ENCODE measurements at regions not wholly inside any gene's neighbourhood (a gene's known extent, or its start where the extent isn't known, plus 50 kb on each side); places are given as distances from the start of the nearest gene placed in this dataset.
A peak's percentile ranks its signal among the peaks of the same experiment; 100 is the strongest.

DNA sequence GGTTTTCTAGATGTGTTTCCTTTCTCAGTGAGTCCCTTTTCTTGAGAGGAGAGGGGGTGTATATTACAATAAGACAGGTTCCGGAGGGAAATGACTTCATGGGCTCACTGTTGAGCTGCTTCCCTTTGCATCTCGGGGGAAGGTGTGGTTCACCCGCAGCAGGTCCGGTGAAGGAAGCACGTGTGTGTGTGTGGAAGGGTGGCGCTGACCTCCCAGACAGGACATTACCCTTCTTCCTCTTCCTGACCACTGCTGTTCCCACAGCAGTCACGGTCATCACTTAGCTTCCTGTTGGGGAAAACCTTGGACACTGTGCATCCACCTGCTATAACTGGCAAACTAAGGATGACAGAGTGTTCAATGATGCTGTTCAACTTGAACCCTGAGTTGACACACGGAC lies 83.6 kb downstream of the PLEKHG1 start:
- TF ChIP-seq, protein P1, sequence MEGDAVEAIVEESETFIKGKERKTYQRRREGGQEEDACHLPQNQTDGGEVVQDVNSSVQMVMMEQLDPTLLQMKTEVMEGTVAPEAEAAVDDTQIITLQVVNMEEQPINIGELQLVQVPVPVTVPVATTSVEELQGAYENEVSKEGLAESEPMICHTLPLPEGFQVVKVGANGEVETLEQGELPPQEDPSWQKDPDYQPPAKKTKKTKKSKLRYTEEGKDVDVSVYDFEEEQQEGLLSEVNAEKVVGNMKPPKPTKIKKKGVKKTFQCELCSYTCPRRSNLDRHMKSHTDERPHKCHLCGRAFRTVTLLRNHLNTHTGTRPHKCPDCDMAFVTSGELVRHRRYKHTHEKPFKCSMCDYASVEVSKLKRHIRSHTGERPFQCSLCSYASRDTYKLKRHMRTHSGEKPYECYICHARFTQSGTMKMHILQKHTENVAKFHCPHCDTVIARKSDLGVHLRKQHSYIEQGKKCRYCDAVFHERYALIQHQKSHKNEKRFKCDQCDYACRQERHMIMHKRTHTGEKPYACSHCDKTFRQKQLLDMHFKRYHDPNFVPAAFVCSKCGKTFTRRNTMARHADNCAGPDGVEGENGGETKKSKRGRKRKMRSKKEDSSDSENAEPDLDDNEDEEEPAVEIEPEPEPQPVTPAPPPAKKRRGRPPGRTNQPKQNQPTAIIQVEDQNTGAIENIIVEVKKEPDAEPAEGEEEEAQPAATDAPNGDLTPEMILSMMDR (IDR thresholded peaks at IDR 0.05; ENCODE audit: insufficient read depth, low read length, poor library complexity, severe bottlenecking) = no peak
- H3K27me3 ChIP-seq (ENCODE audit: control insufficient read depth, insufficient read depth, low read length) = no peaks in the 10 kb centered on the region
- H3K36me3 ChIP-seq (ENCODE audit: control insufficient read depth, insufficient read depth, low read length) = no peaks in the 10 kb centered on the region
- no peak overlapping the region for H3K4me3 ChIP-seq (ENCODE audit: low read depth, low read length)
- DNase-seq (ENCODE audit: low read depth) = no peak

DNA sequence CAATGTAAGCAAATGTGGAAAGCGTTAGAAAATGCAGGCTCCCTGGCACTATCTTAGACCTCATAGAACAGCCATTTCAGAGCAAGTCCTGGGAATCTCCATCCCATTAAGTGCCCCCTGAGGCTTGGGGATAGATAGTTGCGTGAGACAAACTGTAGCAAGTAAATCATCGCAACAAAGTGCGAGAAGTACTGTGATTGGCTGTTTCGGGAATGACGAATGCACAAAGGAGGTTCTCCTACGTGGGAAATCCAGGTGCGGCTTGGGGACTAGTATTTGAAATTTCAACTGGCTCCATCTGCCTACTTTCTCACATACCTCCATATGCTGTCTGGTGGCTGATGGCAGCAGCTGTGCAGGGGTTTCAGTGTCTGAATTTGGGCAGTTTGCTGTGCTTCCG lies 84.5 kb downstream of the PLEKHG1 start:
- DNase-seq (ENCODE audit: low read depth) = no peak
- no peaks in the 10 kb centered on the region for H3K27me3 ChIP-seq (ENCODE audit: control insufficient read depth, insufficient read depth, low read length)
- no peaks in the 10 kb centered on the region for H3K36me3 ChIP-seq (ENCODE audit: control insufficient read depth, insufficient read depth, low read length)
- no peak overlapping the region for H3K4me3 ChIP-seq (ENCODE audit: low read depth, low read length)
- TF ChIP-seq, protein P1 (IDR thresholded peaks at IDR 0.05; ENCODE audit: insufficient read depth, low read length, poor library complexity, severe bottlenecking) = no peak

DNA sequence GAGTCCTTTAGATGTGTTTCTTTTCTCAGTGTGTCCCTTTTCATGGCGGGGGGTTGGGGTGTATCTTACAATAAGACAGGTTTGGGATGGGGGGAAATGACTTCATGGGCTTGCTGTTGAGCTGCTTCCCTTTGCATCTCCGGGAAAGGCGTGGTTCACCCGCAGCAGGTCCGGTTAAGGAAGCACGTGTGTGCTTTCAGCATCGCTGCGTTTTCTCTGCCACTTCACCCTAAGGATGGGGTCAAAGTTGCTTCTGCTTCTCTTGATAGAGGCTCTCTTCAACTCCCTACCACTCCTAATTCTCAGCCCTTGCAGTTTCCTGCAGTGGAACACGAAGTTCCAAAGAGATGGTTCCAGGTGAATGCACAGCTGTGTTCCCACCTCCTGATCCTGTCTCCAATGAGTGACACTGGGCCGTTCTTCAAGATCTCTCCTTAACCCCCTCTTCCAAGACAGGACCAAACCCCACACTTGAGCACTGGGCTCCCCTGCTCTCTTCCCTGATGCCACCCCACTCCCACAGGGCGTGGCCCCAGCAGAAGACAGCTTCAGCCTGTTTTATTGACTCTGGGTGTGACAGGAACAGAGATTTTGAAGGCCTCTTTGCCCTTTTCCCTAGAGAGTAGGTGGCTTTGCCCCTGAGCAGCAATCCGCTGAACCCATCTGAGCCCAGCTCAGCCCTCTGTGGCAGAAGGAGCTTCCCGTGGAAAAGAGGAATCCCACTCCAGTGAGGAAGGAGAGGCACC lies 85.2 kb downstream of the PLEKHG1 start:
- no peaks in the 10 kb centered on the region for H3K36me3 ChIP-seq (ENCODE audit: control insufficient read depth, insufficient read depth, low read length)
- TF ChIP-seq, protein P1 (IDR thresholded peaks at IDR 0.05; ENCODE audit: insufficient read depth, low read length, poor library complexity, severe bottlenecking) = no peak
- H3K27me3 ChIP-seq (ENCODE audit: control insufficient read depth, insufficient read depth, low read length) = no peaks in the 10 kb centered on the region
- no peak for DNase-seq (ENCODE audit: low read depth)
- H3K4me3 ChIP-seq (ENCODE audit: low read depth, low read length) = no peak overlapping the region

DNA sequence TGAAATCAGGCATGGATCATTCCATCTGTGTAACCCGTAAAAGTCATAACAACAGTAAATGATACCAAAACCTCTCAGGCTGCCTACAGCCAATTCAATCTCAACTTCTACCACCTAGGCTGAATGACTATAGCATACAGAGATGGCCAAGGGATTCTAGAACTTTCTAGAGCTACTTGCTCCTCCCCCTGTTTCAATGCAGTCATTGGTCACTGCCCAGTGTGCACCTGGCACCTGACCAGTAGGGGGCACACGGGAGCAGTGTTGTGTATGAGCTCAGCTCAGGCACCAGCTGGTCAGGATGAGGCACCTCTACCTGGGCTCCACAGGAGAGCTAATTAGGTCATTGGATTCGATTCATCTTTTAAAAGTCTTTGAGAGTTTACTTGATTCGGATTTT lies 86.2 kb downstream of the PLEKHG1 start:
- DNase-seq (ENCODE audit: low read depth) = no peak
- Histone ChIP-seq H3K4me3 (ENCODE audit: low read depth, low read length) (no peak overlapping the region), H3K27me3 (ENCODE audit: control insufficient read depth, insufficient read depth, low read length) (no peaks in the 10 kb centered on the region), H3K36me3 (ENCODE audit: control insufficient read depth, insufficient read depth, low read length) (no peaks in the 10 kb centered on the region)
- TF ChIP-seq, protein P1 (IDR thresholded peaks at IDR 0.05; ENCODE audit: insufficient read depth, low read length, poor library complexity, severe bottlenecking) = peak; percentile 67

DNA sequence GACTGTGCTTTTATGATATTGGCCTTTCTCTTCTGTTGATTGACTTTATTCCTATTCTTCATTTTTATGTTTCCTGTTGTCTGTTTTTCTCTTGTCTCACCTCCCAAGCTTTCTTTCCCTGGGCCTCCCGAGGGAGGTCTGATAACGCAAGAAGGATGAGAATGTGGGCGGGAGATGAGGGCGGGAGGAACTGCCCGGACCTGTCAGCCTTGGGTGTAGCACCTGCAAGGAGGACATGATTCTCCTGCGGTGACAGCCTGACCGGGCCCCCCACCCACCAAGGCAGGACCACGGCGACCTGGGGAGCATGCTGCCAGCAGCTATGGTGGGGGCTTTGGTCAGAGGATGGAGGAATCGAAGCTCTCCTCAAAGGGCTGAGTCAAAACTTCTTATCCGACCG lies 86.9 kb downstream of the PLEKHG1 start:
- Histone ChIP-seq H3K4me3 (ENCODE audit: low read depth, low read length) (no peak overlapping the region), H3K36me3 (ENCODE audit: control insufficient read depth, insufficient read depth, low read length) (no peaks in the 10 kb centered on the region), H3K27me3 (ENCODE audit: control insufficient read depth, insufficient read depth, low read length) (no peaks in the 10 kb centered on the region)
- no peak for DNase-seq (ENCODE audit: low read depth)
- TF ChIP-seq, protein P1 (IDR thresholded peaks at IDR 0.05; ENCODE audit: insufficient read depth, low read length, poor library complexity, severe bottlenecking) = no peak

DNA sequence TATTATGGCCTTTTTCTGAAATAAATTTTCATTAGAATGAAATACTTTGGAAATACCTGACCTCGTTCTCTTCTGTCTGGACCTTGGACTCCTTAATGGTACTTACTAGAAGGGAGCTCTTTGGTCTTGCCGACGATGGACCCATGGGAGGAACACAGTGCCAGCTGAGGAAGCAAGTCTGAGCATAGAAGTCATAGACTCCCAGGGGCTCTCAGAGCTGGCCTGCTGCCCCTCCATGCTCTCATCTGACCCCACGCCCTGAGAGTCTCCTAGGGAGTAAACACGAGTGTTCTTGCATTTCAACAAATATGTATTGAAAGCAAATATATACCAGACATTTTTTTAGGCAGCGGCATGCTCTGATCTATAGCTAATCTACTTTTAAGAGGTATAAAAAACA lies 87.8 kb downstream of the PLEKHG1 start:
- Histone ChIP-seq H3K36me3 (ENCODE audit: control insufficient read depth, insufficient read depth, low read length) (no peaks in the 10 kb centered on the region), H3K27me3 (ENCODE audit: control insufficient read depth, insufficient read depth, low read length) (no peaks in the 10 kb centered on the region), H3K4me3 (ENCODE audit: low read depth, low read length) (no peak overlapping the region)
- DNase-seq (ENCODE audit: low read depth) = no peak
- TF ChIP-seq, protein P1 (IDR thresholded peaks at IDR 0.05; ENCODE audit: insufficient read depth, low read length, poor library complexity, severe bottlenecking) = no peak

Data from kidney epithelial cell (primary cell).